ENCODE measurements at regions not wholly inside any gene's neighbourhood (a gene's known extent, or its start where the extent isn't known, plus 50 kb on each side); places are given as distances from the start of the nearest gene placed in this dataset.

GRCh38 chr9:84393266-84393950, 52.9 kb upstream of the SLC28A3 start:
- Histone ChIP-seq H3K9me3 (no peaks in the 10 kb centered on the region), H3K4me3 (ENCODE audit: control insufficient read depth in 1 of 2, extremely low read depth in 1 of 2, low read length in 1 of 2) (no peak overlapping the region), H3K4me1 (ENCODE audit: control insufficient read depth in 1 of 2, extremely low read depth in 1 of 2, insufficient read depth in 2 of 2, low read length in 2 of 2) (no peaks in the 10 kb centered on the region), H3K27me3 (replicated peaks in 1 of 2; ENCODE audit: control insufficient read depth in 2 of 2, extremely low read depth in 1 of 2, insufficient read depth in 2 of 2, low read length in 1 of 2) (peaks cover 0 to 3% of the 10 kb centered on the region in 2 experiments), H3K36me3 (ENCODE audit: control insufficient read depth in 2 of 2, extremely low read depth in 1 of 2, insufficient read depth in 1 of 2, low read length in 1 of 2) (no peaks in the 10 kb centered on the region), H3K27ac (ENCODE audit: low read length) (no peak overlapping the region)
- Mint-ChIP-seq H3K36me3 (no peaks in the 10 kb centered on the region), H3K27ac (no peak overlapping the region), H3K4me3 (no peak overlapping the region), H3K9me3 (no peaks in the 10 kb centered on the region), H3K27me3 (peaks cover 0 to 8% of the 10 kb centered on the region in 2 donors), H3K4me1 (no peaks in the 10 kb centered on the region)
- ChIA-PET CTCF (no interaction called here), POLR2A (no interaction called here)
- no peak for ATAC-seq (replicated peaks in 1 of 4)
- WGBS (ENCODE audit: insufficient coverage) = 86% methylated on average over 21 of the region's 24 CpGs
- no peak for DNase-seq

GRCh38 chr9:84394036-84394435, 53.5 kb upstream of the SLC28A3 start:
- Histone ChIP-seq H3K9me3 (no peaks in the 10 kb centered on the region), H3K4me3 (ENCODE audit: control insufficient read depth in 1 of 2, extremely low read depth in 1 of 2, low read length in 1 of 2) (no peak overlapping the region), H3K4me1 (ENCODE audit: control insufficient read depth in 1 of 2, extremely low read depth in 1 of 2, insufficient read depth in 2 of 2, low read length in 2 of 2) (no peaks in the 10 kb centered on the region), H3K27me3 (replicated peaks in 1 of 2; ENCODE audit: control insufficient read depth in 2 of 2, extremely low read depth in 1 of 2, insufficient read depth in 2 of 2, low read length in 1 of 2) (peaks cover 0 to 3% of the 10 kb centered on the region in 2 experiments), H3K27ac (ENCODE audit: low read length) (no peak overlapping the region), H3K36me3 (ENCODE audit: control insufficient read depth in 2 of 2, extremely low read depth in 1 of 2, insufficient read depth in 1 of 2, low read length in 1 of 2) (no peaks in the 10 kb centered on the region)
- peaks cover 0 to 8% of the 10 kb centered on the region in 2 donors for H3K27me3 Mint-ChIP-seq
- H3K4me1 Mint-ChIP-seq = no peaks in the 10 kb centered on the region
- no peaks in the 10 kb centered on the region for H3K36me3 Mint-ChIP-seq
- H3K4me3 Mint-ChIP-seq = no peak overlapping the region
- 96% methylated on average over 2 of the region's 3 CpGs for WGBS (ENCODE audit: insufficient coverage)
- CTCF ChIA-PET = interaction anchor here (0.6 to 1.1 kb wide), 3 partner anchors 10 to 413 kb away, joined by 3 to 8 read pairs (median 3); no protein-coding TSS in a partner anchor
- no peaks in the 10 kb centered on the region for H3K9me3 Mint-ChIP-seq
- ATAC-seq (replicated peaks in 1 of 4) (no peak), DNase-seq (no peak)
- POLR2A ChIA-PET = no interaction called here
- H3K27ac Mint-ChIP-seq = no peak overlapping the region

DNA sequence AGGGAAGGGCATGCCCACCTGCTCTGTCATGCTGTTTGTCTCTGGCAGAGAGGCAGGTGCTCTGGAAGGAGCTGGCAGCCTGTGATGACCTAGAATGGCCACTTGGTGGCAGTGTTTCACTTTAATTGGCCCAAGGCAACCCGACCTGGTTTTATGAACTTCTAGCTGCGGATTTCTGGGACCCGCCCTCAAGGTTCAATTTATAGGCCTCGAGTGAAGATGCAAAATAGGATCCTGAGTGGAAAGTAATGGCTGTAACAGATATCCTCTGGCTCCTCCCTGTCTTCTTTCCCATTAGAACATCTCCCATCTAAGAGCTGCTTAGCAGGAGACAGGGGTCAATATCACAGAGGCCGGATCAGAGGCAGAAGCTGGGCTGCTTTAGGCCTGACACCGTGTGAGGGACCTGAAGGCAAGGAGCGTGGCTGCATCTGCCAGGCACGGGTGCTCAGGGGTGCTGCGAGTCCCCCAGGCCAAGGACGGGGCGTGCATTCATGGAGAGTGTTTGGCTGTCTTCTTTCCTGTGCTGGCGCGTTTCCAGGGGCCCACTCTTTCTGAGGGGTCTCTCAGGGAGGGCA, 56.7 kb upstream of the SLC28A3 start:
- Histone ChIP-seq H3K4me1 (ENCODE audit: control insufficient read depth in 1 of 2, extremely low read depth in 1 of 2, insufficient read depth in 2 of 2, low read length in 2 of 2) (no peaks in the 10 kb centered on the region), H3K9me3 (no peaks in the 10 kb centered on the region), H3K4me3 (ENCODE audit: control insufficient read depth in 1 of 2, extremely low read depth in 1 of 2, low read length in 1 of 2) (no peak overlapping the region), H3K36me3 (ENCODE audit: control insufficient read depth in 2 of 2, extremely low read depth in 1 of 2, insufficient read depth in 1 of 2, low read length in 1 of 2) (no peaks in the 10 kb centered on the region), H3K27me3 (replicated peaks in 1 of 2; ENCODE audit: control insufficient read depth in 2 of 2, extremely low read depth in 1 of 2, insufficient read depth in 2 of 2, low read length in 1 of 2) (peaks cover 0 to 3% of the 10 kb centered on the region in 2 experiments), H3K27ac (ENCODE audit: low read length) (no peak overlapping the region)
- 74% methylated on average over 7 of the region's 13 CpGs for WGBS (ENCODE audit: insufficient coverage)
- no peak overlapping the region for H3K27ac Mint-ChIP-seq
- ATAC-seq (replicated peaks in 1 of 4) (peak; percentile 60 to 68 (median 66)), DNase-seq (peak in 34 of 35 experiments; percentile 6 to 74 (median 49))
- CTCF ChIA-PET = interaction anchor here (0.6 to 3.5 kb wide), 12 partner anchors 9 to 1215 kb away, joined by 3 to 49 read pairs (median 3); no protein-coding TSS in a partner anchor
- H3K27me3 Mint-ChIP-seq = peaks cover 0 to 7% of the 10 kb centered on the region in 2 donors
- no peaks in the 10 kb centered on the region for H3K36me3 Mint-ChIP-seq
- H3K4me3 Mint-ChIP-seq = no peak overlapping the region
- no peaks in the 10 kb centered on the region for H3K4me1 Mint-ChIP-seq
- POLR2A ChIA-PET = no interaction called here
- no peaks in the 10 kb centered on the region for H3K9me3 Mint-ChIP-seq

GRCh38 chr9:84397822-84398221, 57.3 kb upstream of the SLC28A3 start:
- Mint-ChIP-seq H3K4me3 (no peak overlapping the region), H3K36me3 (no peaks in the 10 kb centered on the region), H3K27me3 (peaks cover 0 to 4% of the 10 kb centered on the region in 2 donors), H3K4me1 (no peaks in the 10 kb centered on the region), H3K9me3 (no peaks in the 10 kb centered on the region), H3K27ac (no peak overlapping the region)
- Histone ChIP-seq H3K27me3 (replicated peaks in 1 of 2; ENCODE audit: control insufficient read depth in 2 of 2, extremely low read depth in 1 of 2, insufficient read depth in 2 of 2, low read length in 1 of 2) (peaks cover 0 to 3% of the 10 kb centered on the region in 2 experiments), H3K4me3 (ENCODE audit: control insufficient read depth in 1 of 2, extremely low read depth in 1 of 2, low read length in 1 of 2) (no peak overlapping the region), H3K9me3 (no peaks in the 10 kb centered on the region), H3K36me3 (ENCODE audit: control insufficient read depth in 2 of 2, extremely low read depth in 1 of 2, insufficient read depth in 1 of 2, low read length in 1 of 2) (no peaks in the 10 kb centered on the region), H3K27ac (ENCODE audit: low read length) (no peak overlapping the region), H3K4me1 (ENCODE audit: control insufficient read depth in 1 of 2, extremely low read depth in 1 of 2, insufficient read depth in 2 of 2, low read length in 2 of 2) (no peaks in the 10 kb centered on the region)
- 72% methylated on average over 5 of the region's 8 CpGs for WGBS (ENCODE audit: insufficient coverage)
- ATAC-seq (replicated peaks in 1 of 4) = no peak
- POLR2A ChIA-PET = no interaction called here
- DNase-seq = peak in 1 of 35 experiments; percentile 9
- CTCF ChIA-PET = interaction anchor here (1.3 to 3.5 kb wide), 5 partner anchors 9 to 1214 kb away, joined by 3 to 49 read pairs (median 5); no protein-coding TSS in a partner anchor

DNA sequence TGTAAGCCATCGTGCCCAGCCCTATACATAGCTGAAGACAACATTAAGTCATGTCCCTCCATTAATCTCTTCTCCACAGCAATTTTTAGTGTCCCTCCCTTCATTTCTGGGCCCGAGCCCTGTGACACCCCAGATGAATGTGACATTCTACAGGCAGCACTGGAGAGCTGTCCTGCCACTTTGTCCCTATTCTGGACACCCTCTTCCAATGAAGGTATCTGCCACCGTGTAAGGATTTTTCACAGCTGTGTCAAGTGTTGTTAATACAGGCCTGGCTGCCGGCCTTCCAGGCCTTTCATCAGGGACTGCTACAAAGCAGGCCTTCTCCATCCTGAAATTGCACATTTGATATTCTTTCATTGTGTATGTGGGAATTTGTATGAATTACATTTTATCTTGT, 62.0 kb upstream of the SLC28A3 start:
- H3K27ac Mint-ChIP-seq = no peak overlapping the region
- 85% methylated on average over 3 of the region's 4 CpGs for WGBS (ENCODE audit: insufficient coverage)
- Histone ChIP-seq H3K4me3 (ENCODE audit: control insufficient read depth in 1 of 2, extremely low read depth in 1 of 2, low read length in 1 of 2) (no peak overlapping the region), H3K27me3 (replicated peaks in 1 of 2; ENCODE audit: control insufficient read depth in 2 of 2, extremely low read depth in 1 of 2, insufficient read depth in 2 of 2, low read length in 1 of 2) (no peaks in the 10 kb centered on the region), H3K36me3 (ENCODE audit: control insufficient read depth in 2 of 2, extremely low read depth in 1 of 2, insufficient read depth in 1 of 2, low read length in 1 of 2) (no peaks in the 10 kb centered on the region), H3K27ac (ENCODE audit: low read length) (no peak overlapping the region), H3K4me1 (ENCODE audit: control insufficient read depth in 1 of 2, extremely low read depth in 1 of 2, insufficient read depth in 2 of 2, low read length in 2 of 2) (no peaks in the 10 kb centered on the region), H3K9me3 (no peaks in the 10 kb centered on the region)
- no peaks in the 10 kb centered on the region for H3K9me3 Mint-ChIP-seq
- no peaks in the 10 kb centered on the region for H3K4me1 Mint-ChIP-seq
- ATAC-seq (replicated peaks in 1 of 4) (no peak), DNase-seq (no peak)
- H3K27me3 Mint-ChIP-seq = peaks cover 0 to 3% of the 10 kb centered on the region in 2 donors
- ChIA-PET POLR2A (no interaction called here), CTCF (interaction anchor here in 1 of 2 donors (0.6 to 1.1 kb wide), 2 partner anchors 14 to 70 kb away, joined by 3 to 4 read pairs; no protein-coding TSS in a partner anchor)
- no peak overlapping the region for H3K4me3 Mint-ChIP-seq
- H3K36me3 Mint-ChIP-seq = no peaks in the 10 kb centered on the region

DNA sequence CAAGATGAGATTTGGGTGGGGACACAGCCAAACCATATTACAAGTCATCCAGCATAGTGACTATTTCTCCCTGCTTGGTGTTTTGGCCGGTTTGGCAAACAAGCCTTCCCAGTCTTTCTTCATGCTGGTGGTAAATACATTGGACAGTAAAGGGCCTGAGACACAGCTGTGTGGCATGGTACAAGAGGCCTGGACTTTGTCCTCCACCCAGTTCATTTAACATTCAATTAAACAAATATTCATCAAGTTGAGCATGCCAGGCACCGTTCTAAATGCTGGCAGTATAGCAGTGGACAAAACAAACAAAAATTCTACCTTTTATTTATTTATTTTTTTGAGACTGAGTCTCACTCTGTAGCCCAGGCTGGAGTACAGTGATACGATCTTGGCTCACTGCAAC, 62.7 kb upstream of the SLC28A3 start:
- Mint-ChIP-seq H3K27me3 (peaks cover 0 to 3% of the 10 kb centered on the region in 2 donors), H3K4me3 (no peak overlapping the region), H3K9me3 (no peaks in the 10 kb centered on the region), H3K4me1 (no peaks in the 10 kb centered on the region), H3K36me3 (no peaks in the 10 kb centered on the region), H3K27ac (no peak overlapping the region)
- no CpG with 5 or more reads among the region's 3 CpGs for WGBS (ENCODE audit: insufficient coverage)
- no peaks in the 10 kb centered on the region for H3K4me1 ChIP-seq (ENCODE audit: control insufficient read depth in 1 of 2, extremely low read depth in 1 of 2, insufficient read depth in 2 of 2, low read length in 2 of 2)
- H3K4me3 ChIP-seq (ENCODE audit: control insufficient read depth in 1 of 2, extremely low read depth in 1 of 2, low read length in 1 of 2) = no peak overlapping the region
- no peaks in the 10 kb centered on the region for H3K27me3 ChIP-seq (replicated peaks in 1 of 2; ENCODE audit: control insufficient read depth in 2 of 2, extremely low read depth in 1 of 2, insufficient read depth in 2 of 2, low read length in 1 of 2)
- CTCF ChIA-PET = interaction anchor here (0.6 to 1.4 kb wide), 2 partner anchors 9 to 1207 kb away, joined by 5 to 8 read pairs; no protein-coding TSS in a partner anchor
- H3K36me3 ChIP-seq (ENCODE audit: control insufficient read depth in 2 of 2, extremely low read depth in 1 of 2, insufficient read depth in 1 of 2, low read length in 1 of 2) = no peaks in the 10 kb centered on the region
- ATAC-seq (replicated peaks in 1 of 4) (no peak), DNase-seq (no peak)
- POLR2A ChIA-PET = interaction anchor here in 1 of 2 donors (0.6 kb wide), 1 partner anchor 35 kb away, joined by 4 read pairs; no protein-coding TSS in a partner anchor
- H3K9me3 ChIP-seq = no peaks in the 10 kb centered on the region
- no peak overlapping the region for H3K27ac ChIP-seq (ENCODE audit: low read length)
